ENCODE measurements at regions not wholly inside any gene's neighbourhood (a gene's known extent, or its start where the extent isn't known, plus 50 kb on each side); places are given as distances from the start of the nearest gene placed in this dataset.

GRCh38 chr14:25882899-25883298 is 714.9 kb downstream of the NOVA1 start:
- DNase-seq (ENCODE audit: low read depth, low spot score): no peak
- no peaks in the 10 kb centered on the region for H3K9me3 ChIP-seq (replicated peaks; ENCODE audit: control insufficient read depth, insufficient read depth, low read length)
- dilution Hi-C loops (cut with MboI; ENCODE audit: extremely low pct_ligation_motif_present, low sequenced_read_pairs): no loop called here
- no peak overlapping the region for H3K9ac ChIP-seq (replicated peaks; ENCODE audit: extremely low read depth, insufficient read depth, low read length)
- TF ChIP-seq, protein P1, sequence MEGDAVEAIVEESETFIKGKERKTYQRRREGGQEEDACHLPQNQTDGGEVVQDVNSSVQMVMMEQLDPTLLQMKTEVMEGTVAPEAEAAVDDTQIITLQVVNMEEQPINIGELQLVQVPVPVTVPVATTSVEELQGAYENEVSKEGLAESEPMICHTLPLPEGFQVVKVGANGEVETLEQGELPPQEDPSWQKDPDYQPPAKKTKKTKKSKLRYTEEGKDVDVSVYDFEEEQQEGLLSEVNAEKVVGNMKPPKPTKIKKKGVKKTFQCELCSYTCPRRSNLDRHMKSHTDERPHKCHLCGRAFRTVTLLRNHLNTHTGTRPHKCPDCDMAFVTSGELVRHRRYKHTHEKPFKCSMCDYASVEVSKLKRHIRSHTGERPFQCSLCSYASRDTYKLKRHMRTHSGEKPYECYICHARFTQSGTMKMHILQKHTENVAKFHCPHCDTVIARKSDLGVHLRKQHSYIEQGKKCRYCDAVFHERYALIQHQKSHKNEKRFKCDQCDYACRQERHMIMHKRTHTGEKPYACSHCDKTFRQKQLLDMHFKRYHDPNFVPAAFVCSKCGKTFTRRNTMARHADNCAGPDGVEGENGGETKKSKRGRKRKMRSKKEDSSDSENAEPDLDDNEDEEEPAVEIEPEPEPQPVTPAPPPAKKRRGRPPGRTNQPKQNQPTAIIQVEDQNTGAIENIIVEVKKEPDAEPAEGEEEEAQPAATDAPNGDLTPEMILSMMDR (IDR thresholded peaks at IDR 0.05; ENCODE audit: extremely low read depth in 1 of 2, insufficient read depth in 1 of 2, low read depth in 1 of 2, low read length in 2 of 2): no peak
- TF ChIP-seq EZH2 (IDR thresholded peaks at IDR 0.05; ENCODE audit: borderline replicate concordance, low read depth, low read length, severe bottlenecking) (no peak), GATA2 (IDR thresholded peaks at IDR 0.05; ENCODE audit: insufficient read depth, insufficient read length, low read depth, low read length) (no peak), MYC (IDR thresholded peaks at IDR 0.05; ENCODE audit: low read depth, low read length) (no peak), POLR2AphosphoS5 (IDR thresholded peaks at IDR 0.05; ENCODE audit: insufficient read depth, low read depth, low read length) (no peak), POLR2A (IDR thresholded peaks at IDR 0.05; ENCODE audit: low read depth, low read length) (no peak), FOS (IDR thresholded peaks at IDR 0.05; ENCODE audit: borderline replicate concordance, insufficient read depth, low read length) (no peak)
- no peak overlapping the region for H3K4me3 ChIP-seq (replicated peaks in 1 of 3; ENCODE audit: insufficient read depth in 1 of 3, low read depth in 1 of 3, low read length in 3 of 3)
- FAIRE-seq: no peak
- CTCF ChIA-PET: interaction anchor here (0.8 kb wide), 1 partner anchor 125 kb away, joined by 3 read pairs; no protein-coding TSS in a partner anchor
- H3K27me3 ChIP-seq (ENCODE audit: control insufficient read depth in 2 of 2, insufficient read depth in 2 of 2, low read length in 2 of 2): no peaks in the 10 kb centered on the region
- POLR2A ChIA-PET: no interaction called here
- H2AFZ ChIP-seq (ENCODE audit: low read depth, low read length): no peak overlapping the region
- no peaks in the 10 kb centered on the region for H3K9me1 ChIP-seq (replicated peaks; ENCODE audit: control insufficient read depth, extremely low read depth, insufficient read depth, low read length)
- intact Hi-C loops (cut with micrococcal nuclease): no loop called here
- no peaks in the 10 kb centered on the region for H4K20me1 ChIP-seq (replicated peaks; ENCODE audit: control insufficient read depth, extremely low read depth, insufficient read depth, low read length)
- BruUV-seq (replicated peaks): no TSS peak
- peaks cover 15% of the 10 kb centered on the region for H3K4me1 ChIP-seq (ENCODE audit: control insufficient read depth, extremely low read depth, insufficient read depth, low read length)
- no peak overlapping the region for H3K4me2 ChIP-seq (ENCODE audit: insufficient read depth, low read length)
- H3K27ac ChIP-seq (ENCODE audit: insufficient read depth, low read depth, low read length): no peak overlapping the region
- no peaks in the 10 kb centered on the region for H3K36me3 ChIP-seq (ENCODE audit: control insufficient read depth in 2 of 2, extremely low read depth in 1 of 2, insufficient read depth in 2 of 2, low read length in 2 of 2)
- H3K79me2 ChIP-seq (ENCODE audit: control insufficient read depth, insufficient read depth, low read length): no peaks in the 10 kb centered on the region

GRCh38 chr14:25875475-25875874 is 722.4 kb downstream of the NOVA1 start:
- Histone ChIP-seq H3K36me3 (ENCODE audit: control insufficient read depth in 2 of 2, extremely low read depth in 1 of 2, insufficient read depth in 2 of 2, low read length in 2 of 2) (no peaks in the 10 kb centered on the region), H3K27me3 (ENCODE audit: control insufficient read depth in 2 of 2, insufficient read depth in 2 of 2, low read length in 2 of 2) (no peaks in the 10 kb centered on the region), H3K9me1 (replicated peaks; ENCODE audit: control insufficient read depth, extremely low read depth, insufficient read depth, low read length) (no peaks in the 10 kb centered on the region), H3K27ac (ENCODE audit: insufficient read depth, low read depth, low read length) (no peak overlapping the region), H3K9me3 (replicated peaks; ENCODE audit: control insufficient read depth, insufficient read depth, low read length) (no peaks in the 10 kb centered on the region), H3K4me1 (ENCODE audit: control insufficient read depth, extremely low read depth, insufficient read depth, low read length) (no peaks in the 10 kb centered on the region), H2AFZ (ENCODE audit: low read depth, low read length) (no peak overlapping the region), H4K20me1 (replicated peaks; ENCODE audit: control insufficient read depth, extremely low read depth, insufficient read depth, low read length) (no peaks in the 10 kb centered on the region), H3K4me3 (replicated peaks in 1 of 3; ENCODE audit: insufficient read depth in 1 of 3, low read depth in 1 of 3, low read length in 3 of 3) (no peak overlapping the region), H3K79me2 (ENCODE audit: control insufficient read depth, insufficient read depth, low read length) (no peaks in the 10 kb centered on the region), H3K4me2 (ENCODE audit: insufficient read depth, low read length) (no peak overlapping the region), H3K9ac (replicated peaks; ENCODE audit: extremely low read depth, insufficient read depth, low read length) (no peak overlapping the region)
- BruUV-seq (replicated peaks): no TSS peak
- FAIRE-seq: peak; percentile 8
- ChIA-PET POLR2A (no interaction called here), CTCF (no interaction called here)
- intact Hi-C loops (cut with micrococcal nuclease): no loop called here
- no peak for TF ChIP-seq POLR2A (IDR thresholded peaks at IDR 0.05; ENCODE audit: low read depth, low read length)
- no peak for TF ChIP-seq POLR2AphosphoS5 (IDR thresholded peaks at IDR 0.05; ENCODE audit: insufficient read depth, low read depth, low read length)
- TF ChIP-seq MAX (IDR thresholded peaks at IDR 0.05; ENCODE audit: insufficient read depth, insufficient read length): no peak
- TF ChIP-seq JUN (IDR thresholded peaks at IDR 0.05; ENCODE audit: borderline replicate concordance, insufficient read depth, insufficient read length, low read depth): no peak
- TF ChIP-seq, protein P1 (IDR thresholded peaks at IDR 0.05; ENCODE audit: extremely low read depth in 1 of 2, insufficient read depth in 1 of 2, low read depth in 1 of 2, low read length in 2 of 2): no peak
- TF ChIP-seq FOS (IDR thresholded peaks at IDR 0.05; ENCODE audit: borderline replicate concordance, insufficient read depth, low read length): no peak
- no peak for TF ChIP-seq MYC (IDR thresholded peaks at IDR 0.05; ENCODE audit: low read depth, low read length)
- TF ChIP-seq GATA2 (IDR thresholded peaks at IDR 0.05; ENCODE audit: insufficient read depth, insufficient read length, low read depth, low read length): no peak
- TF ChIP-seq EZH2 (IDR thresholded peaks at IDR 0.05; ENCODE audit: borderline replicate concordance, low read depth, low read length, severe bottlenecking): no peak
- dilution Hi-C loops (cut with MboI; ENCODE audit: extremely low pct_ligation_motif_present, low sequenced_read_pairs): no loop called here
- no peak for DNase-seq (ENCODE audit: low read depth, low spot score)
